ENCODE measurements at regions not wholly inside any gene's neighbourhood (a gene's known extent, or its start where the extent isn't known, plus 50 kb on each side); places are given as distances from the start of the nearest gene placed in this dataset.

DNA sequence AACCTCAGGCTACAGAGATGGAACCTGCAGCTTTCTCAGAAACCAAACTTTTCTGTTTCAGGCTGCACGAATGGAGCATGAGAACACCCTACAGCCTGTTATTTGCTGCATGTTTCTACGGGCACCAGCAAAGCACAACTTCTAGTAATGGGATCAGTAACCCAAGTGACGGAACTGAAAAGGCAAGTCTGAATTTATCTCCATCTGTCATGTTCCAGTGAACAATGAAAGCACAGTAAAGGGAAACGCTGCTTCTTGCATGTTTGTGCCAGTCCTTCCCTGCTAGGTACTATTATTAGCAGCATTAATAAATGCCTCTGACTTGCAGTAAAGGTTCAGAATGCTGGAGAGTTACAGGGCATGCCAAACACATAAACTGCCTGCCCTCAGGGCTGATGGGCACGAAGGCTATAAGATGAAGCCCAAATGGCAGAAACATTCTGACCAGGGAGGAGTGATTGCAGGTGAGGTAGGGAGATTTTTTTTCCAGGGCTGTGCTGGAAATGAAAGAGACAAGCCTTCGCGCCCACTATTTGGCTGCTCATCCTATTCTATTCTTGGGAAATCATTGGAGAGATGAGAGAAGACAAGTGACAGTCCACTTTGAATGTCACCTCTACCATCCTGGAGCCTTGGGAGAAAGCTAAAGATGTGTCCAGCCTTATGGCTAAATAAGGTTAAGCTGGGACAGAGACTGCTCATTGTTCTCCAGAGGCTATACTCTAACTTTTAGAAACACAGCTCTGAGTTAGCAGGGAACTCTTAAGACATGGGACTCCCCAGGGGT lies 100.4 kb upstream of the PLXNC1 start:
- TF ChIP-seq, protein P1, sequence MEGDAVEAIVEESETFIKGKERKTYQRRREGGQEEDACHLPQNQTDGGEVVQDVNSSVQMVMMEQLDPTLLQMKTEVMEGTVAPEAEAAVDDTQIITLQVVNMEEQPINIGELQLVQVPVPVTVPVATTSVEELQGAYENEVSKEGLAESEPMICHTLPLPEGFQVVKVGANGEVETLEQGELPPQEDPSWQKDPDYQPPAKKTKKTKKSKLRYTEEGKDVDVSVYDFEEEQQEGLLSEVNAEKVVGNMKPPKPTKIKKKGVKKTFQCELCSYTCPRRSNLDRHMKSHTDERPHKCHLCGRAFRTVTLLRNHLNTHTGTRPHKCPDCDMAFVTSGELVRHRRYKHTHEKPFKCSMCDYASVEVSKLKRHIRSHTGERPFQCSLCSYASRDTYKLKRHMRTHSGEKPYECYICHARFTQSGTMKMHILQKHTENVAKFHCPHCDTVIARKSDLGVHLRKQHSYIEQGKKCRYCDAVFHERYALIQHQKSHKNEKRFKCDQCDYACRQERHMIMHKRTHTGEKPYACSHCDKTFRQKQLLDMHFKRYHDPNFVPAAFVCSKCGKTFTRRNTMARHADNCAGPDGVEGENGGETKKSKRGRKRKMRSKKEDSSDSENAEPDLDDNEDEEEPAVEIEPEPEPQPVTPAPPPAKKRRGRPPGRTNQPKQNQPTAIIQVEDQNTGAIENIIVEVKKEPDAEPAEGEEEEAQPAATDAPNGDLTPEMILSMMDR (IDR thresholded peaks at IDR 0.05) = no peak
- no peak for TF ChIP-seq POLR2A (IDR thresholded peaks at IDR 0.05)

Data from thyroid gland (tissue), 4 donors.